IgD-negative memory B cell (primary cell): ENCODE measurements at regions not wholly inside any gene's neighbourhood (a gene's known extent, or its start where the extent isn't known, plus 50 kb on each side); places are given as distances from the start of the nearest gene placed in this dataset.
A peak's percentile ranks its signal among the peaks of the same experiment; 100 is the strongest.
"Not testable (repeated sequence)": the region's sequence is repeated elsewhere in the genome, so short reads cannot be mapped to it uniquely, and the experiment has no call there.

ENCODE experiments used
- H3K27ac Mint-ChIP-seq, 3 donors: one replicate each; pipeline ENCODE4 v1.8.0; 2020 to 2022; ENCODE audit warnings: mild to moderate bottlenecking in 3 of 3, mixed read lengths in 3 of 3, moderate library complexity in 1 of 3
- H3K27me3 Mint-ChIP-seq: one replicate; pipeline ENCODE4 v1.8.0; 2021; ENCODE audit warnings: mixed read lengths
- H3K36me3 Mint-ChIP-seq: one replicate; pipeline ENCODE4 v1.8.0; 2020; ENCODE audit warnings: mild to moderate bottlenecking, mixed read lengths
- H3K4me1 Mint-ChIP-seq, 3 donors: one replicate each; pipeline ENCODE4 v1.8.0; 2020 to 2022; ENCODE audit warnings: mixed read lengths in 3 of 3, mild to moderate bottlenecking in 1 of 3
- H3K4me3 Mint-ChIP-seq, 4 donors: one replicate each; pipeline ENCODE4 v1.8.0; 2020 to 2022; ENCODE audit warnings: mild to moderate bottlenecking in 4 of 4, mixed read lengths in 4 of 4, moderate library complexity in 3 of 4
- H3K9me3 Mint-ChIP-seq, 3 donors: one replicate each; pipeline ENCODE4 v1.8.0; 2020 to 2021; ENCODE audit warnings: mixed read lengths in 3 of 3, mild to moderate bottlenecking in 1 of 3

DNA sequence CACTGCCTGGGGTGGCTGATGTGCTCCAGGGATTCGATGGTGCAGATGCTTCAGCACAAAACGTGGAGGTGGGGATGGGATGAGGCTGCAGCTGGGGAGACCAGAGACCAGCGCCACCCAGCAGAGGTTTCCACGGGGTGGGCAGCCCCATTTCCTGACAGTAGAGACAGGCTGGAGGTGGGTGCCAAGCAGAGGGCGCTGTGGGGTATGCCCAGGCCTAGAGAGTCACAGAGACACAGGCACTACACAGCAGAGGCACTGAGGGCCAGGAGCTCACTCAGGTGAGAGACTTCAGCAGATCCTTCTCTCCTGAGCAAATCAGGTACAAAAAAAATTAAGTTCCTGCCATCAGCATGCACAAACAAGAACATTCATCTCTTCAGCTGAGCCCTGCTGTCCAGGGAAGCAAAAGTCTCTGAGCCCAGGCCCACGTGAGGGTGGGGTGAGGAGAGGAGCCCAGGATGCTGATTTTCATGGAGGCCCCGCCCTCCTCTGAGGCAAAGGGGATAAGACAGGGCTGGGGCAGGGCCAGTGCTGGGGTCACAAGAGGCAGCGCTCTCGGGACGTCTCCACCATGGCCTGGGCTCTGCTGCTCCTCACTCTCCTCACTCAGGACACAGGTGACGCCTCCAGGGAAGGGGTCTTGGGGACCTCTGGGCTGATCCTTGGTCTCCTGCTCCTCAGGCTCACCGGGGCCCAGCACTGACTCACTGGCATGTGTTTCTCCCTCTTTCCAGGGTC is 53.1 kb downstream of the GGTLC2 start:
- Mint-ChIP-seq H3K4me1 (peaks cover 16 to 21% (median 19%) of the 10 kb centered on the region in 3 donors), H3K27ac (peak overlapping the region in 1 of 3 donors; percentile 31), H3K4me3 (peak overlapping the region in 2 of 4 donors; percentile 3 to 39), H3K9me3 (no peaks in the 10 kb centered on the region), H3K27me3 (peaks cover 2% of the 10 kb centered on the region), H3K36me3 (no peaks in the 10 kb centered on the region)

DNA sequence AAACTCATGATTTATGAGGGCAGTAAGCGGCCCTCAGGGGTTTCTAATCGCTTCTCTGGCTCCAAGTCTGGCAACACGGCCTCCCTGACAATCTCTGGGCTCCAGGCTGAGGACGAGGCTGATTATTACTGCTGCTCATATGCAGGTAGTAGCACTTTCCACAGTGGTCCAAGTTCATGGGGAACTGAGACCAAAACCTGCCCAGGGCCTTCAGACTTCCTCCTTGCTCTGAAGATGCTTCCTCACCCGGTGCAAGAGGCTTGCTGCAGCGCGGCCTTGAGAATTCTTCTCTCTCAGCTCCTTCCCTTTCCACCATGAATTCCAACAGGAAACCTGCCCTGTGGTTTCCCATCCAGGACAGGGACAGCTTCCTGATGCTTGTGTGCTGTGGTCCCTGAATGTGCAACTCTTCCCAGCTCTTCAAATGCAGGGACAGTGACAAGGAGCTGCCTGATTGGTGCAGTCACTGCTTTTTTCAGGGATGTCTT is 53.9 kb downstream of the GGTLC2 start:
- peak overlapping the region in 3 of 4 donors; percentile 39 to 46 (median 40) for H3K4me3 Mint-ChIP-seq

DNA sequence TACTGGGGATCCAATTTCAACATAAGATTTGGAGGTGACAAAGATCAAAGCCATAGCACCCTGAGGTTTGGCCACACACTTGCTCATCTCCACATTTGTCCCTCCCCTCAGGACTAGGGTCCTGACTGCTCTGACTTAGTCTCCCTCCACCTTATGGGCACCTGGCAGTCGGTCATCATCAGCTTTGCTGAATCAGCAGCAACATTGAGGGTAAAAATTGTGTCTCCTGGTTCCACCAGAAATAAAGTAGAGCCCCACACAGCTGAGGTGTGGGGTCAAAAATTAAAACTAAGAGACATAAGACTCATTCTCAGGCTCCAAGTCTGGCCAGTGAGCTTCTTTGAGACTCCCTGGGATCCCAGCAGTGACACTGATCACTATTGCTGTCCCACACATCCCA is 56.2 kb downstream of the GGTLC2 start:
- Mint-ChIP-seq H3K9me3 (no peaks in the 10 kb centered on the region), H3K27me3 (no peaks in the 10 kb centered on the region), H3K36me3 (no peaks in the 10 kb centered on the region)

More for the DNA sequence above, 53.9 kb downstream of the GGTLC2 start:
- peak overlapping the region in 2 of 3 donors; percentile 31 to 45 for H3K27ac Mint-ChIP-seq
- H3K36me3 Mint-ChIP-seq = no peaks in the 10 kb centered on the region
- no peaks in the 10 kb centered on the region for H3K9me3 Mint-ChIP-seq
- peaks cover 10 to 14% (median 12%) of the 10 kb centered on the region in 3 donors for H3K4me1 Mint-ChIP-seq
- peaks cover 2% of the 10 kb centered on the region for H3K27me3 Mint-ChIP-seq

DNA sequence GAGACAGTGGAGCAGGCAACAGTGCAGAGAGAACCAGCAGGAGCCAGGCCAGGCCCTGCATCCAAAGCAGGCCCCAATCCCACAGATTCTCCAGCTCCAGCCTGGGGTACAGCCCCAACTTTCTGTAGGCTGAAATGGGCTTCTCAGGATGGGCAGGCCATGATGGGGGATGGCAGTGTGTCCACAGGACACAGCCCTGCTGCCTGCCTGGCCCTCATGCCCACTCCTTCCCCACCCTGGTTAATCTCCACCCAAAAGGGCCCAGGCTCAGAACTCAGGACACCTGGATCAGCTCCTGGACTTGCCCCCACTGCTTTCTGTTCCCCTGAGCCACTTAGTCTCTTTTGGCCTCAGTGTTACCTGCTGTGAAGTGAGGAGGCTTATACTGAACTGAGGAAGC is 57.1 kb downstream of the GGTLC2 start:
- not testable (repeated sequence) for H3K4me3 Mint-ChIP-seq, H3K27ac Mint-ChIP-seq, H3K36me3 Mint-ChIP-seq, H3K27me3 Mint-ChIP-seq, H3K4me1 Mint-ChIP-seq, H3K9me3 Mint-ChIP-seq

More for the DNA sequence above, 56.2 kb downstream of the GGTLC2 start:
- no peak overlapping the region for H3K27ac Mint-ChIP-seq
- H3K4me1 Mint-ChIP-seq = peaks cover 7 to 8% (median 8%) of the 10 kb centered on the region in 3 donors
- no peak overlapping the region for H3K4me3 Mint-ChIP-seq

DNA sequence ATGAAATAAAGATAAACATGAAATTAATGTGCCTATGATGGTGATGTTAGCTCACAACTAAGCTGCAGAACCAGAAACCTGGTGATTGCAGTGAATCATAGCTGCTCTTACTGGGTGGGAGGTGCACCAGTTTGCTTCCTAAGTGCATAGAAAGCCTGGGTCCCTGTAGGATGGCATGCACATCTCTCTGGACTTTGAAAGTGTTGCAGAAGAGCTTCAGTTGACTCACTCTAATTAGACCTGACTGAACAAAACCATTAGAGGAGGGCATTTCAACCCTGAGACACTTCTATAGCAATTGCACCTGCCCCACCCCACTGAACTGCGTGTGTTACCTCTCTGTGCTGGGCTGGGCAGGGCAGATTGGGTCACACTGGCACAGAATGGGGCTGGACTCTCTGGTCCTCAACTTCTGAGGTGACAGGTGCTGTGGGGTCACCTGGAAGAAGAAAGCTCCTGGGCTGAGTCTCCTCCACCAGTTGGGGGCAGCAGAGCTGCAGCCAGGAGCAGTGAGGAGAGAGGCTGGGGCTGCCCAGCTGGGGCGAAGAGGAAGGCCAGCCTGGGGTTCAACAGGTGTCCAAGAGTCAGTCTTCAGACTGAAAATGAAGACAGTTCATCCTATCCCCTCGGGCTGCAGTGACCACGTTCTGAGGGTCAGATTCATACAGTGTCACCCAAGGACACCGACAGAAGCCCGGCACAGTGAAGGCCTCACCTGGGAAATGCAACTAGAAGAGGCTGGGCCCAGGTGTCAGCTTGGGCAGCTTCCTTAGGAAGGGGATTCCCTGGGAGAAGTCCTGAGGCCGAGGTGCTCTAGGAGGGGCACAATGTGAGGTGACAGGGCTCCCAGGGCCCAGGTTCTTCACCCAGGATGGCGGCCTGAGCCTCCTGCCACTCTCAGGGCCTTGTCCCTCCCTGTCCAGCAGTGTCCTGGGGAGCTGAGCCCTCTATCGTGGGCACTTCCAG is 58.1 kb downstream of the GGTLC2 start:
- H3K9me3 Mint-ChIP-seq = no peaks in the 10 kb centered on the region
- peaks cover 7 to 11% (median 8%) of the 10 kb centered on the region in 3 donors for H3K4me1 Mint-ChIP-seq
- no peak overlapping the region for H3K27ac Mint-ChIP-seq
- no peak overlapping the region for H3K4me3 Mint-ChIP-seq
- H3K36me3 Mint-ChIP-seq = no peaks in the 10 kb centered on the region
- peaks cover 3% of the 10 kb centered on the region for H3K27me3 Mint-ChIP-seq

DNA sequence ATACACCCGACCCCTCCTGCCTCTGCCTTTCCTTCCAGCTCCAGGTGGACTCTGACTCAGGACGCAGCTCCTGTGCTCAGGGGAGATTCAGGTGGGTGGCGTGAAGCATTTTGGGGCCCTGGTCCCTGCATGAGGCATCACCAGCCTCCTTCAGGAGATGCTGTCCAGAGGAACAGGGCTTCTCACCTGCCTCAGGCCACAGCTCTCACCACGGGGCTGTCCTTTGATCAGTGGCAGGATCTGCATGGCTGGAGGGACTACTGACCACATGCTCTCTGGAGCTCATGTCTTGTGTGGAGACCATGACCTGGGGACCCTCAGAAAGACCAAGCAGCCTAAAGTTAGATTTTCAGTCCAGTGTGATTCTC is 58.8 kb downstream of the GGTLC2 start:
- Mint-ChIP-seq H3K9me3 (no peaks in the 10 kb centered on the region), H3K36me3 (no peaks in the 10 kb centered on the region), H3K4me1 (peaks cover 5 to 9% (median 5%) of the 10 kb centered on the region in 3 donors), H3K27ac (no peak overlapping the region), H3K27me3 (peaks cover 3% of the 10 kb centered on the region), H3K4me3 (no peak overlapping the region)

DNA sequence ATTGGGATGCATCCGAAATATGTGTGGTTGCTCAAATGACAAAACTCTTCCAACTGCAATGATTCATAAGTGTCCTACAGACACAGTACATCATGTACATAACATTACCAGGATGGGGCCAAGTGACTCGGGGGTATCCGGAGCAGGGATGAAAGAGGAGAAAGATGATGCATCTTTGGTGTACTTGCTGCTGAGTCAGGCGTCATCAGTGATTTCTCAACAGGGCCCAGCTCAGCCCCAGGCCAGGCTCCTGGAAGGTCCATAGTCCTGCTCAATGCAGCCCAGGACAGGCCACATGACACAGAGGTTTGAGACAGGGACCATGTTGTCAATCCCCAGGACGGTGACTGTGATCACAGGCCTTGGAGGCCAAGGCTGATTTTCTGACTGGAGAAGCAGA is 59.3 kb downstream of the GGTLC2 start:
- H3K4me1 Mint-ChIP-seq = peaks cover 0 to 3% (median under 1%) of the 10 kb centered on the region in 3 donors
- peaks cover 3% of the 10 kb centered on the region for H3K27me3 Mint-ChIP-seq
- H3K36me3 Mint-ChIP-seq = no peaks in the 10 kb centered on the region
- H3K4me3 Mint-ChIP-seq = no peak overlapping the region
- peak overlapping the region in 1 of 3 donors; percentile 59 for H3K27ac Mint-ChIP-seq
- no peaks in the 10 kb centered on the region for H3K9me3 Mint-ChIP-seq

DNA sequence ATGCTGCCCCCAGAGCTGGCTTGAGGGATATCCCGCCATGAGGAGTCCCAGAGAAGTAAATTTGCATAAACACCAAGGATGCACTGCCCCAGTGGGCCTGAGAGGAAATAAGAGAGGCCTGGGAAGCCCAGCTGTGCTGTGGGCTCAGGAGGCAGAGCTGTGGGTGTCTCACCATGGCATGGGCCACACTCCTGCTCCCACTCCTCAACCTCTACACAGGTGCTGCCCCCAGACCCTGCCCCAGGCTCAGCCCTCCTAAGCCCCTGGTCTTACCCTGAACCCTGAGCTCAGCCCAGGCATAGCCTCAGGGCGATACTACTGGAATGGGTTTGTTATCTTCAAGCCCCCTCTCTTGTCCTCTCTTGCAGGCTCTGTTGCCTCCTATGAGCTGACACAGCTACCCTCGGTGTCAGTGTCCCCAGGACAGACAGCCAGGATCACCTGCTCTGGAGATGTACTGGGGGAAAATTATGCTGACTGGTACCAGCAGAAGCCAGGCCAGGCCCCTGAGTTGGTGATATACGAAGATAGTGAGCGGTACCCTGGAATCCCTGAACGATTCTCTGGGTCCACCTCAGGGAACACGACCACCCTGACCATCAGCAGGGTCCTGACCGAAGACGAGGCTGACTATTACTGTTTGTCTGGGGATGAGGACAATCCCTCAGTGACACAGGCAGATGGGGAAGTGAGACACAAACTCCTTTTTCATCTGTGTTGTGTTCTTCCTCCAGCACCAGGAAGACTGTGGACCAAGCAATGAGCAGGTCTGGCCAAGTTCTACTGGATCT is 59.9 kb downstream of the GGTLC2 start:
- no peak overlapping the region for H3K4me3 Mint-ChIP-seq
- no peaks in the 10 kb centered on the region for H3K9me3 Mint-ChIP-seq
- peaks cover 3% of the 10 kb centered on the region for H3K27me3 Mint-ChIP-seq
- H3K4me1 Mint-ChIP-seq = peaks cover 0 to 3% (median 0%) of the 10 kb centered on the region in 3 donors
- peak overlapping the region in 1 of 3 donors; percentile 59 for H3K27ac Mint-ChIP-seq
- H3K36me3 Mint-ChIP-seq = no peaks in the 10 kb centered on the region

DNA sequence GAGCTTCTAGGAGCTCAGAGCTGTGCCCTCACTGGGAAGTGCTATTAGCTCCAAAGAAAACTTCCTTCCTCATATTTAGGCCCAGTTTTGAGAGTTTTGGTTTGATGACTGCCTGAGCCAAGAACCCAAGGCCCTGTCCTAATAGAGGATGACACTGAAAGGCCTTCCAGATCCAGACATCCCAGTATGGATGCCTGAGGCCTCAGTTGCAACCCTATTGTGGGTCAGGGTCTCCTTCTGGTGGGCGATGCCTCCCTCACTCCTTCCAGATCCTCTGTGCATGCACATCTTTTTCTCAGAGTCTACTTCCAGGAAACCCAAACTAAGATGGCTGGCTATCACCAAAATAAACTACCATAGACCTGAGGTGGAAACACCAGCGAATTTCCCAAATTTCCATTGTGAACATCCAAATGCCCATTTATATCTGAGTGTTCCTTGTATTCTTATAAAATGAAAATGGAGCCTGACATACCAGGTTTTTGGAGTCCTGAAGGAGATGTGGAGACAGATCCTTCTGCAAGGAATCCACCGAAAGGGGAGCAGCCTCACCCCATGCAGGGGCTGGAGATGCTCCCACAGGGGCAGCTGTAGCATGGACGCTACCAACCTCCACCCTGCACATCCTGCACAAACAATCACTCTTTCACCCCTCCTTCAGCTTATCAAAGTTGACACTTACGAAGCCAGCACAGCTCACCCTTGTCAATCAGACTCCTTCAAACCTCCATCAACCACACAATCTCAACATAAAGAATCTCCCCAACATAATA is 61.1 kb downstream of the GGTLC2 start:
- Mint-ChIP-seq H3K4me3 (no peak overlapping the region), H3K27ac (no peak overlapping the region), H3K27me3 (peaks cover 3% of the 10 kb centered on the region), H3K9me3 (no peaks in the 10 kb centered on the region), H3K36me3 (no peaks in the 10 kb centered on the region), H3K4me1 (peaks cover 0 to 3% (median 0%) of the 10 kb centered on the region in 3 donors)

DNA sequence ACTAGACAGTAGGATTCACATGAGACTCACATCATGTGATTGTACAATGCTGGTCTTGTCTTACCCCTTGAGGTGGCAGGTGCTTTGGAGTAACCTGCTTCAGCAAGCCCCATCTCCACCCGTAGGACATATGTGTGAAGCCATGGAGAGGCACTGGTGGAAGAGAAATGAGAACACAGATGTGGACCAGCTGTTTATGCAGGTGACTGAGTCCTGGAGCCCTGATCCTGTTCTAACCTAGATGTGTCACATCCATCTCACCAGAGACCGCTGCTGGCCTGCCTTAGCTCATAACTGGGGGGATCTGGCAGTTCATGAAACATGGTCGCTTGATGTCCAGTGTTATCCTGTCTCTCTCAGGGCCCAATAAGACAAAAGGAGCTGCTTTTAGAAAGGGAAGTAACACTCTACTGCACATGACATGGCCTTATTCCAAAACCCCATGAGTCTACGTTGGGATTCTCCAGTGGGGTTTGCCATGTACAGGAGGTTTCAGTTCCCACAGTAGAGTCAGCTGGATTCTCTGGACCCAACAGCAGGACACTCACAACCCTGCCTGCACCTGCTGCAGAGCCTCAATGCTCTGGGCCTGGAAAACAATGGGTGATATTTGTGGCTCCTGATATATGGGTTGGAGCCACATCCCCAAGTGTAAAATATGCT is 62.0 kb downstream of the GGTLC2 start:
- peak overlapping the region in 1 of 3 donors; percentile 17 for H3K27ac Mint-ChIP-seq
- H3K9me3 Mint-ChIP-seq = no peaks in the 10 kb centered on the region
- H3K27me3 Mint-ChIP-seq = peaks cover 3% of the 10 kb centered on the region
- H3K4me1 Mint-ChIP-seq = peaks cover 4 to 10% (median 6%) of the 10 kb centered on the region in 3 donors
- no peak overlapping the region for H3K4me3 Mint-ChIP-seq
- no peaks in the 10 kb centered on the region for H3K36me3 Mint-ChIP-seq

DNA sequence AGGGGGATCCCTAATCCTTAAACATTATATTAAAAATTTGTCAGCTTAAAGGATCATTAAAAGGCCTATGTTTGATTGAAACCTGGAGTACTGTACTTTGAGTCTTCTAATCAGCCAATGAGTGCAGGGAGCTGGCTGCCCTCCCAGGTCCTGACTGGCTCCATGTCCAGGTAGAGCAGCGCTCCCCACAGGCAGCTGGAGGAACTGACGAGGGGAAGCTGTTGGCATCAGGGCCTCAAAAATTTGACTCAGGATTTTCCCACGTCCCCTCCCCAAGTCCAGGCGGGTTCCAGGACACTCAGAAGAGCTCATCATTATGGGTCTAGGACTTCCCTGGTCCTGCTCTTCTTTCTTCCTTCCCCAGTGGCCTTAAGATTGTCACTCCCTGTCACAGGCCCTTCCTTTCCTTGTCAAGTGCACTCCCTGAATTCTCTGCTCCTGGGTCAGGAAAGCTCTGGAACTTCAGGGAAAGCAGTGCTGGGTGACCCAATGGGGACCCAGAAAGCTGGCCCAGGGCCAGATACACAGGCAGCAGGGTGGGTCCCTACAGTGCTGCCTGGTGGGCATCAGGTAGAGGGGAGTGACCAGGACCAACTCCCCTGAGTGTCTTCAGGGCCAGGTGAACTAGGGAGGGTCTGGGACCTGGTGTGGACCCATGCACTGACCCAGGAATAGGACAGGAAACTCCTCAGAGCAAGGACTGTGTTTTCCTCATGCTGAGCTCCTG is 65.5 kb downstream of the GGTLC2 start:
- Mint-ChIP-seq H3K4me3 (no peak overlapping the region), H3K27me3 (peaks cover 3% of the 10 kb centered on the region), H3K27ac (no peak overlapping the region), H3K4me1 (peaks cover 27 to 37% (median 35%) of the 10 kb centered on the region in 3 donors), H3K36me3 (no peaks in the 10 kb centered on the region), H3K9me3 (no peaks in the 10 kb centered on the region)

DNA sequence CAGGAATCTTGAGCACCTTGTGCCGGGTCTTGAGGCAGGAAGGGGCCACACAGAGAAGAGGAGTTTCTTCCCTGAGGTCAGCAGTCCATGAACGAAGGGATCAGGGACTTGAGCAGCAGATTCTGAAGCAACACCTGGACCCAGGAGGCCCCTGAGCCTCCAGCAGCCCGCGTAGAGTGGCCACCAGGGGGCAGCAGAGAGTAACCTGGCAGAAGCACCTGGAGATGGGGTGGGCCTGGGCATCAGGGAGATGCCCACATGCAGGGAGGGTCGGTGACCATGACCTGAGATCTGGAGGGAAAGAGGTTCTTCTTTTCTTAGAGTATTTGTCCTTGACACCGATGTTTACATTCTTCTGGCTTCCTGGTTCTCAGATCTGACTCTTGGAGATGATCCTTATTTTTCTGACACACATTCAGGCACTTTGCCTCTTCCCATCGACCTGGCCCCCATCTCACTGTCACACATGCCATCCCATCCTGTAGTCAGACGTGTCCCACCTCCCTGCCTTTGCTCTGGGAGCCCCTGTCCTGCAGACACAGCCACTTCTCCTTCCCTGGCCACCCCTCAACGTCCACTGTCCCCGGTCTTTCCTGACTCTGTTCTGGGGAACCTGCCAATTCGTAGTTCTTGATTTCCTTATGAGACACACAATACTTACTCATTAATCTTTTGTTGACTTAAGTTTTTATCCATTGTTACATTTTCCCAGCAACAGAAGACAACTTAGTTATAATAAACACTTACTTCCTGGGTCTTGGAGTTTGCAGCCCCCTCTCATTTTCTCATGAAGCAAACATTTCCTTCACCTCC is 66.5 kb downstream of the GGTLC2 start:
- peak overlapping the region in 2 of 4 donors; percentile 58 to 78 for H3K4me3 Mint-ChIP-seq
- peaks cover 3% of the 10 kb centered on the region for H3K27me3 Mint-ChIP-seq
- no peaks in the 10 kb centered on the region for H3K9me3 Mint-ChIP-seq
- H3K36me3 Mint-ChIP-seq = no peaks in the 10 kb centered on the region
- peak overlapping the region; percentile 30 to 84 (median 81) for H3K27ac Mint-ChIP-seq
- H3K4me1 Mint-ChIP-seq = peaks cover 37 to 46% (median 44%) of the 10 kb centered on the region in 3 donors
